RWPE2 (cell line): ENCODE measurements at regions not wholly inside any gene's neighbourhood (a gene's known extent, or its start where the extent isn't known, plus 50 kb on each side); places are given as distances from the start of the nearest gene placed in this dataset.
A peak's percentile ranks its signal among the peaks of the same experiment; 100 is the strongest.
"Not testable (repeated sequence)": the region's sequence is repeated elsewhere in the genome, so short reads cannot be mapped to it uniquely, and the experiment has no call there.

Experiments
- ATAC-seq: fragments of 200-7000 bp; cut with Tn5 transposase; 3 replicates; pipeline ENCODE4 v1.9.1; 2021; ENCODE audit warnings: low read depth
- DNase-seq: peaks from one replicate; pipeline ENCODE4 v3.0.0-alpha.2; 2020; ENCODE audit warnings: low spot score
- H3K27ac ChIP-seq: fragments of 450-650 bp; 2 replicates; pipeline ENCODE4 v1.5.1; 2017; ENCODE audit warnings: mild to moderate bottlenecking; ENCODE audit not compliant: poor library complexity, severe bottlenecking
- H3K27me3 ChIP-seq: fragments of 250-450 bp; sonication (Bioruptor Pico); 2 replicates; pipeline ENCODE4 v1.5.1; 2021; ENCODE audit warnings: mild to moderate bottlenecking, moderate library complexity; ENCODE audit not compliant: insufficient read depth, poor library complexity, severe bottlenecking
- H3K36me3 ChIP-seq: fragments of 250-450 bp; sonication (Bioruptor Pico); 2 replicates; pipeline ENCODE4 v1.5.1; 2020; ENCODE audit warnings: low read depth, mild to moderate bottlenecking, moderate library complexity
- H3K4me1 ChIP-seq: fragments of 250-450 bp; sonication (Bioruptor Pico); 2 replicates; pipeline ENCODE4 v1.5.1; 2021; ENCODE audit warnings: mild to moderate bottlenecking, moderate library complexity; ENCODE audit not compliant: insufficient read depth, poor library complexity, severe bottlenecking
- H3K4me3 ChIP-seq: fragments of 250-450 bp; sonication (Bioruptor Pico); 2 replicates; pipeline ENCODE4 v1.5.1; 2021; ENCODE audit warnings: mild to moderate bottlenecking, moderate library complexity; ENCODE audit not compliant: severe bottlenecking
- H3K9me3 ChIP-seq: fragments of 250-450 bp; sonication (Bioruptor Pico); 2 replicates; pipeline ENCODE4 v1.5.1; 2021; ENCODE audit warnings: mild to moderate bottlenecking, moderate library complexity; ENCODE audit not compliant: severe bottlenecking
- CTCF ChIP-seq: fragments of 450-650 bp; IDR thresholded peaks from one replicate; pipeline ENCODE4 v1.5.1; 2017; ENCODE audit warnings: mild to moderate bottlenecking, moderate library complexity; ENCODE audit not compliant: poor library complexity, severe bottlenecking

- Histone ChIP-seq H3K4me1 (no peaks in the 10 kb centered on the region), H3K36me3 (no peaks in the 10 kb centered on the region), H3K4me3 (no peak overlapping the region), H3K27ac (no peak overlapping the region), H3K9me3 (no peaks in the 10 kb centered on the region), H3K27me3 (no peaks in the 10 kb centered on the region)
- DNase-seq = no peak
- ATAC-seq = no peak
- TF ChIP-seq CTCF = no peak
These were observed 119.5 kb upstream of the PRSS1 start for GRCh38 chr7:142629588-142630260.

- Histone ChIP-seq H3K4me1 (no peaks in the 10 kb centered on the region), H3K4me3 (no peak overlapping the region), H3K9me3 (no peaks in the 10 kb centered on the region), H3K27ac (no peak overlapping the region), H3K36me3 (no peaks in the 10 kb centered on the region), H3K27me3 (no peaks in the 10 kb centered on the region)
- DNase-seq = no peak
- TF ChIP-seq CTCF = no peak
- ATAC-seq = no peak
These were observed 120.3 kb upstream of the PRSS1 start for GRCh38 chr7:142628945-142629344.

GRCh38 chr7:142627223-142627622 lies 122.0 kb upstream of the PRSS1 start:
- not testable (repeated sequence) for H3K4me3 ChIP-seq, H3K27ac ChIP-seq, ATAC-seq, H3K27me3 ChIP-seq, H3K9me3 ChIP-seq, DNase-seq, H3K4me1 ChIP-seq, H3K36me3 ChIP-seq

GRCh38 chr7:142626420-142627035 lies 122.7 kb upstream of the PRSS1 start:
- no peaks in the 10 kb centered on the region for H3K36me3 ChIP-seq
- no peaks in the 10 kb centered on the region for H3K9me3 ChIP-seq
- no peaks in the 10 kb centered on the region for H3K27me3 ChIP-seq
- peak; percentile 51; the same call in 1 of the 3 replicates for ATAC-seq
- no peaks in the 10 kb centered on the region for H3K4me1 ChIP-seq
- TF ChIP-seq CTCF = peak; percentile 36
- DNase-seq = no peak
- H3K27ac ChIP-seq = no peak overlapping the region
- no peak overlapping the region for H3K4me3 ChIP-seq

GRCh38 chr7:142625216-142625615 lies 124.1 kb upstream of the PRSS1 start:
- not testable (repeated sequence) for DNase-seq

GRCh38 chr7:142620402-142620801 lies 128.9 kb upstream of the PRSS1 start:
- no peaks in the 10 kb centered on the region for H3K36me3 ChIP-seq
- no peak overlapping the region for H3K4me3 ChIP-seq
- ATAC-seq (no peak), DNase-seq (no peak)
- H3K27ac ChIP-seq = no peak overlapping the region
- no peak for TF ChIP-seq CTCF
- no peaks in the 10 kb centered on the region for H3K27me3 ChIP-seq
- no peaks in the 10 kb centered on the region for H3K9me3 ChIP-seq
- H3K4me1 ChIP-seq = no peaks in the 10 kb centered on the region

More at GRCh38 chr7:142625216-142625615, 124.1 kb upstream of the PRSS1 start:
- not testable (repeated sequence) for H3K27ac ChIP-seq, H3K27me3 ChIP-seq, H3K4me1 ChIP-seq, H3K36me3 ChIP-seq, H3K9me3 ChIP-seq, H3K4me3 ChIP-seq, ATAC-seq
